CD4-positive, alpha-beta T cell (primary cell): ENCODE measurements at regions not wholly inside any gene's neighbourhood (a gene's known extent, or its start where the extent isn't known, plus 50 kb on each side); places are given as distances from the start of the nearest gene placed in this dataset.

ENCODE experiments used
- ATAC-seq: fragments of 200-7000 bp; cut with Tn5 transposase; one replicate; pipeline ENCODE4 v1.10.0; 2022; ENCODE audit warnings: mild to moderate bottlenecking; ENCODE audit not compliant: poor library complexity
- CTCF ChIA-PET: fragments of 350-600 bp; sonication (Branson Sonifier 250); formaldehyde crosslinking; loops from one replicate; lab custom pipeline; 2021; ENCODE audit warnings: antibody characterized with exemption, inconsistent platforms; lab: Charles Lee
- POLR2A ChIA-PET: fragments of 350-600 bp; sonication (Branson Sonifier 250); formaldehyde crosslinking; loops from one replicate; lab custom pipeline; 2021; ENCODE audit warnings: antibody characterized with exemption, inconsistent platforms; lab: Charles Lee
- DNase-seq, 14 experiments: peaks; one replicate each; pipeline ENCODE4 v3.0.0-alpha.2; 2013 to 2020; ENCODE audit warnings: mixed read lengths in 2 of 14
- H3K27ac ChIP-seq, 2 donors: one replicate each; pipeline versions ENCODE4 v1.5.1 to v1.7.0; 2013; ENCODE audit warnings: low read length in 2 of 2, low read depth in 1 of 2, mild to moderate bottlenecking in 1 of 2
- H3K27me3 ChIP-seq, 2 experiments: 1 replicate in 1 of 2; 2 replicates in 1 of 2; pipeline versions ENCODE4 v1.6.1 to v1.7.0; 2013; ENCODE audit warnings: low read length in 2 of 2, control low read depth in 1 of 2, mild to moderate bottlenecking in 1 of 2, moderate library complexity in 1 of 2; ENCODE audit not compliant: insufficient read depth in 2 of 2, control insufficient read depth in 1 of 2
- H3K36me3 ChIP-seq: one replicate; pipeline ENCODE4 v1.6.1; 2013; ENCODE audit warnings: low read length, control low read depth; ENCODE audit not compliant: insufficient read depth
- H3K4me1 ChIP-seq: one replicate; pipeline ENCODE4 v1.6.1; 2013; ENCODE audit warnings: low read length, control low read depth; ENCODE audit not compliant: insufficient read depth
- H3K4me3 ChIP-seq: one replicate; pipeline ENCODE4 v1.5.1; 2013; ENCODE audit warnings: mild to moderate bottlenecking, low read length, moderate library complexity
- H3K9me3 ChIP-seq, 2 experiments: 1 replicate in 1 of 2; 2 replicates in 1 of 2; pipeline versions ENCODE4 v1.6.1 to v1.7.0; 2013; ENCODE audit warnings: low read length in 2 of 2, mild to moderate bottlenecking in 2 of 2, control low read depth in 1 of 2, moderate library complexity in 1 of 2; ENCODE audit not compliant: control insufficient read depth in 1 of 2, insufficient read depth in 1 of 2
- H3K27ac Mint-ChIP-seq: one replicate; pipeline ENCODE4 v1.8.0; 2020; ENCODE audit warnings: mixed read lengths
- H3K27me3 Mint-ChIP-seq: one replicate; pipeline ENCODE4 v1.8.0; 2021; ENCODE audit warnings: mixed read lengths
- H3K36me3 Mint-ChIP-seq: one replicate; pipeline ENCODE4 v1.8.0; 2021; ENCODE audit warnings: low read depth, mixed read lengths
- H3K4me1 Mint-ChIP-seq: one replicate; pipeline ENCODE4 v1.8.0; 2021; ENCODE audit warnings: low read depth, mixed read lengths
- H3K4me3 Mint-ChIP-seq: one replicate; pipeline ENCODE4 v1.8.0; 2020; ENCODE audit warnings: mild to moderate bottlenecking, mixed read lengths
- H3K9me3 Mint-ChIP-seq: one replicate; pipeline ENCODE4 v1.8.0; 2020; ENCODE audit warnings: mixed read lengths
- intact Hi-C, 2 experiments: fragments of 100-400 bp; cut with DNase I in 1 of 2; cut with micrococcal nuclease in 1 of 2; formaldehyde crosslinking; loops; one replicate each; pipeline versions ENCODE4 v1.15.1 to v1.9.0; 2023 to 2025; cut with DNase I, micrococcal nuclease
- TF ChIP-seq, protein P1 (sequence below): fragments of 200-600 bp; IDR thresholded peaks from one replicate; pipeline ENCODE4 v1.8.0; 2022; ENCODE audit warnings: antibody characterized with exemption, mild to moderate bottlenecking

DNA sequence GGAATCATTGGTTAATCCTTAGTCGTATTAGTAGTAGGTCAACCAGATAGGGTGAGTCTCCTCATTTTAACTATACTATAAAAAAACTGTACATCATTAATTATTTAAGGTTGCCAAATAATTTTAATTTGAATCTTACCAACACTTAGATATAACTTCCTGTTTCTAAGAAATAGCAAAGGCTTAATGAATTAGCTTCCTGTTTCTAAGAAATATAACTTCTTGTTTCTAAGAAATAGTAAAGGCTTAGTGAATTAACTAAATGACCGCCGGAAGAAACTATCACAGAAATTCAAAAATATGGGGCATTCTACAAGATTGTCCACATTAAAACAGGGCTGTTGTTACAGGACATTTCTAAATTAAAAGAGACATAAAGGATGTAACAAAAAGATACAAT is 392.9 kb upstream of the FOXG1 start:
- Histone ChIP-seq H3K36me3 (no peaks in the 10 kb centered on the region), H3K9me3 (peaks cover 4% of the 10 kb centered on the region in 2 experiments), H3K4me3 (no peak overlapping the region), H3K27ac (no peak overlapping the region), H3K4me1 (no peaks in the 10 kb centered on the region), H3K27me3 (no peaks in the 10 kb centered on the region)
- ATAC-seq (no peak), DNase-seq (no peak)
- H3K4me3 Mint-ChIP-seq: no peak overlapping the region
- H3K36me3 Mint-ChIP-seq: no peaks in the 10 kb centered on the region
- H3K9me3 Mint-ChIP-seq: peaks cover 7% of the 10 kb centered on the region
- no peaks in the 10 kb centered on the region for H3K27me3 Mint-ChIP-seq
- no peaks in the 10 kb centered on the region for H3K4me1 Mint-ChIP-seq
- intact Hi-C loops: no loop called here
- CTCF ChIA-PET: no interaction called here
- H3K27ac Mint-ChIP-seq: no peak overlapping the region
- POLR2A ChIA-PET: no interaction called here
- TF ChIP-seq, protein P1, sequence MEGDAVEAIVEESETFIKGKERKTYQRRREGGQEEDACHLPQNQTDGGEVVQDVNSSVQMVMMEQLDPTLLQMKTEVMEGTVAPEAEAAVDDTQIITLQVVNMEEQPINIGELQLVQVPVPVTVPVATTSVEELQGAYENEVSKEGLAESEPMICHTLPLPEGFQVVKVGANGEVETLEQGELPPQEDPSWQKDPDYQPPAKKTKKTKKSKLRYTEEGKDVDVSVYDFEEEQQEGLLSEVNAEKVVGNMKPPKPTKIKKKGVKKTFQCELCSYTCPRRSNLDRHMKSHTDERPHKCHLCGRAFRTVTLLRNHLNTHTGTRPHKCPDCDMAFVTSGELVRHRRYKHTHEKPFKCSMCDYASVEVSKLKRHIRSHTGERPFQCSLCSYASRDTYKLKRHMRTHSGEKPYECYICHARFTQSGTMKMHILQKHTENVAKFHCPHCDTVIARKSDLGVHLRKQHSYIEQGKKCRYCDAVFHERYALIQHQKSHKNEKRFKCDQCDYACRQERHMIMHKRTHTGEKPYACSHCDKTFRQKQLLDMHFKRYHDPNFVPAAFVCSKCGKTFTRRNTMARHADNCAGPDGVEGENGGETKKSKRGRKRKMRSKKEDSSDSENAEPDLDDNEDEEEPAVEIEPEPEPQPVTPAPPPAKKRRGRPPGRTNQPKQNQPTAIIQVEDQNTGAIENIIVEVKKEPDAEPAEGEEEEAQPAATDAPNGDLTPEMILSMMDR: no peak

DNA sequence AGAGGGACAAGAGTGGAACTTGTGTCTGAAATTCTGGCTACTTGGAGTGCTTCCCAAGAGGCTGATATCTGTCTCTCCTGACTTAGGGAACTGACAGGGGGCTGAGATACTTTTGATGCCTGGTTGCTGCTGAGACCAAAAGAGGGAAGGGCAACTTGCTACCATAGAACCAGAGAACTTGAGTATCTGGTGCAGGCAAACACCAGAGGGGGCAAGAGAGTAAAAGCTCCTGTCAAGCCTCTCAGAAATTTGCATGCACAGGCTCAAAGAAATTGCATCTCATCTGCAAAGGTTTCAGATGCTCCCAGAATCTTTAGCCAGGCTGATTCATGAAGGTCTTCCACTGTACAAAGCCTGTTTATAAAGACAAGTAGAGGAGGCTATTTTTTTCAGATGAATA is 391.3 kb upstream of the FOXG1 start:
- Histone ChIP-seq H3K36me3 (no peaks in the 10 kb centered on the region), H3K9me3 (peaks cover 4% of the 10 kb centered on the region in 2 experiments), H3K4me3 (no peak overlapping the region), H3K27me3 (no peaks in the 10 kb centered on the region), H3K27ac (no peak overlapping the region), H3K4me1 (no peaks in the 10 kb centered on the region)
- Mint-ChIP-seq H3K4me3 (no peak overlapping the region), H3K9me3 (peaks cover 7% of the 10 kb centered on the region), H3K27me3 (no peaks in the 10 kb centered on the region), H3K27ac (no peak overlapping the region), H3K36me3 (no peaks in the 10 kb centered on the region), H3K4me1 (no peaks in the 10 kb centered on the region)
- ATAC-seq (no peak), DNase-seq (no peak)
- ChIA-PET POLR2A (no interaction called here), CTCF (no interaction called here)
- TF ChIP-seq, protein P1: no peak
- intact Hi-C loops: no loop called here

DNA sequence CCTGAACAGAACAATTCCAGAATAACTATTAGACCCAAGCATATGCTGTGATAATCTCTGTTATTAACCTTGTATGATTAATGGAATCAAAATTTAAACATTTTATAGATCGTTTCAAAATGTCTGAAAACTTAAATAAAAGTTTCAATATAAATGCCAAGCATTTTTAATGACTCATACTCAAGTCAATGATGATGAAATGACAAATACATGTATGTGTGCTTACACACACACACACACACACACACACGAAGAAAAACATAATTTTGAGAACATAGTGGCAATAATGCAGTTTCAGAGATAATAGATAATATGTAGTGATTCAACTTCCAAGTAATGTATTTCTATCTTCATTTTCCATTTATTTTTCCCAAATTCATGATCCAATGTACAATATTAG is 384.9 kb upstream of the FOXG1 start:
- no peaks in the 10 kb centered on the region for H3K27me3 Mint-ChIP-seq
- H3K27ac ChIP-seq: no peak overlapping the region
- POLR2A ChIA-PET: no interaction called here
- no peak overlapping the region for H3K4me3 ChIP-seq
- no peak overlapping the region for H3K4me3 Mint-ChIP-seq
- no peaks in the 10 kb centered on the region for H3K36me3 Mint-ChIP-seq
- peaks cover 0 to 1% of the 10 kb centered on the region in 2 experiments for H3K9me3 ChIP-seq
- DNase-seq (no peak), ATAC-seq (no peak)
- H3K27me3 ChIP-seq: no peaks in the 10 kb centered on the region
- intact Hi-C loops: no loop called here
- no peaks in the 10 kb centered on the region for H3K36me3 ChIP-seq
- H3K9me3 Mint-ChIP-seq: peaks cover 3% of the 10 kb centered on the region
- H3K27ac Mint-ChIP-seq: no peak overlapping the region
- H3K4me1 ChIP-seq: no peaks in the 10 kb centered on the region
- CTCF ChIA-PET: no interaction called here
- TF ChIP-seq, protein P1: no peak
- no peaks in the 10 kb centered on the region for H3K4me1 Mint-ChIP-seq
